ENCODE measurements at regions not wholly inside any gene's neighbourhood (a gene's known extent, or its start where the extent isn't known, plus 50 kb on each side); places are given as distances from the start of the nearest gene placed in this dataset.

DNA sequence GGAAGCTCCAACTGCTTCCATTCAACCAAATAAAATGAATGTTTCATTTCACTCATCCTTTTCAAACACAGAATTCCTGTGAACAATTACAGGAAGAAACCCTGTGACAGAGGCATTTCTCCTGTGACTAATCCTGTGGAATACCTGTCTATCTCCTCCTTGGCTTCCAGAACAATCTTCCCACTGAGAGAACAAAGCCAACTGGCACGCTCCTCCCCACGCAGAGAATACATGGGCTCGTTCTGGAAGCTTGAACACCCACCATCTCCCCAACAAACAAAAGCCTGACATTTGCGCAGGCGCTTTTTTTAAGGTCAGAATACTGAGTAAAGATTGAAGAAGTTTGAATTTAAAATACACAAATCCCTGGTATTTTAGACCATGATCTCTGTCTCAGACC lies 104.7 kb upstream of the SLC66A3 start:
- FAIRE-seq: no peak

DNA sequence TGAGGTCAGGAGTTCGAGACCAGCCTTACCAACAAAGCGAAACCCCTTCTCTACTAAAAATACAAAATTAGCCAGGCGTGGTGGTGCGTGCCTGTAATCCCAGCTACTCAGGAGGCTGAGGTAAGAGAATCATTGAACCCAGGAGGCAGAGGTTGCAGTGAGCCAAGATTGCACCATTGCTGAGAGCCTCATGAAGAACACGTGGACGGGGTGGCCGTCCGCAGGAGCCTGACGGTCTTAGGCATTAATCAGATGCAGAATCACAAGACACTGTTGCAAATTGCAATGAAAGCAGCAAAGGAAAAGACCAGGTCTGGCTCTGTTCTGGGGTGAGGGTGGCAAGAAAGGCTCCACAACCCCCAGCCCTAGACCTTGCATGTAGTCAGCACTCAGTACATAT lies 104.0 kb upstream of the SLC66A3 start:
- no peak for FAIRE-seq

DNA sequence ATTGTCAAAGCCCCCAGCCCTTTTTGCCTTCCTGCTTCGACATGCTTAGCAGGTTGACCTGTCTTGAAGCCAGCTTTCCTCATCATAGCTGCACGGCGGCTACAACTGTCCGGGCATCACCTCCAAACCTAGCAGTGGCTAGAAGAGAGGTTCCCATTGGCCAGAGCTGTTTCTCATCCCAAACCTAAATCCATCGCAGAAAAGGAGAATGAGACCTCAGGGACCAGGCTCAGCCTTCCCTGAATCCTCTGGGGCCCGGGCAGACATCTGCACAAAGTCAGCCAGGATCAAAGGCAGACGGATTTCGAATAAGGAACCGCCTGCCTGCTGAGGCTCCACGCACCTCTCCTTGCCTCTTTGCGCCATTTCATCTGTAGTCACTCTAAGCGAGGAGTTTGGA lies 101.7 kb upstream of the SLC66A3 start:
- FAIRE-seq: no peak

DNA sequence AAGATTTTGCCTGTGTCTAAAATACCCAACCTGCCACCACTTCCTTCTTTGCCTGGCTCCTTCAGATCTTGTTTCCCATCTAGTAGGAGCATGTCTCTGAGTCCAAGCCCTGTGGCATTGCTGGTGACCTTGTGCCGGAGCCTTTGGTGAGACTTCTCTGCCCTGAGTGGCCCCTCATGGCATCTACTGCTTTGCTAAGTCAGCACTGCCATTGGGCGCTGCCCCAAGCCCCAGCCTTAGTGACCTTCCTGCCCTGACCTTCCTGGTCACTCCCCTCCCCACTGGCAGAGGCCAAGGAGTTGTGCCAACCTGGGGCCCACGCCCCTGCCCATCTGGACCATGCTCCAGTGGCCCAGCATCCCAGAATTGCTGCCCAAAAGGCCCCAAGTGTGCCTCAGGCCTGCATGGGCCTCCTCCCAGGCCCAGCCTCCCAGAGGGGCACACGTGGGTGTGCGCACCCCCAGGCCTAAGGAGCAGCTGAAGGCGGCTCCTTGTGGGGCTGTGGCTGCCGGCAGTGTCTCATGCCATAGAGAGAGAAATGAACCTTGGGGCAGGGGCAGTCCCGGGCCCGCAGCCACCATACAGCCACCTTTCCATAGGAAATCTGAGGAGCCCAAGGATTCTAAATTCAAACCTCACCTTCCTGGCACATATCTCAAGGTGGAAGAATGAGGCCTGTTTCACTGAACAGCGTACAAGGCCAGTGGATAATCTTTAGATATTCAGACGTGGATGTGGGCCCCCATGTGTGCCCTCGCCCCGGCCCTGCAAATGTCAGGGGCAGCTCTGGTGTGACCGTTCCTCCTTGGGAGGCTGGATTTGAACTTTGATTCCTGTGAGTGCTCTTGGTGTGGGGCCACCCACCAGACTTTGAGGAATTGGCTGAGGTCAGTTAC lies 100.2 kb upstream of the SLC66A3 start:
- FAIRE-seq: no peak

DNA sequence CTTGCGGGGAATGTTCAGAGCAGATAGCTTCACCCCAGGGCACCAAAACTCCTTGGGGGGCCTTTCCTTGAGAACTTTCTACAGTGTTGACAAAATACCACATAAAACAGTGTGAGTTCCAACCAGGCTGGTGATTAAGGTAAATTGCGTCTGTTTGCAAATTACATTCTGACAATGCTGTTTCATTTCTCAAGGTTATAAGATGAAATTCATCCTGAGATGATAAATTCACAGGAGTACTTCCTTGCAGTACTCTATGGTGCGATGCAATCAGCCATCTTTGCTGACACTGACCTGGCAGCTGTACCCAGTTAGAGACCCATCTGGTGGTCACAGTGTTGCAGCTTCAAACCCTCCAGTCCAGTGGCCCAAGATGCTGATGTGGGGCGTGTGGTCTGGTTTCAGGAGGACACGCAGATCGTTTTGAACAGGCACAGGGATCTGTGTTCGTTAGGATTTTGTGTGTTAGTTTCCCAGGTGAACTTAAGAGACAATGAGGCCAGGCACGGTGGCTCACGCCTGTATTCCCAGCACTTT lies 99.5 kb upstream of the SLC66A3 start:
- no peak for FAIRE-seq

DNA sequence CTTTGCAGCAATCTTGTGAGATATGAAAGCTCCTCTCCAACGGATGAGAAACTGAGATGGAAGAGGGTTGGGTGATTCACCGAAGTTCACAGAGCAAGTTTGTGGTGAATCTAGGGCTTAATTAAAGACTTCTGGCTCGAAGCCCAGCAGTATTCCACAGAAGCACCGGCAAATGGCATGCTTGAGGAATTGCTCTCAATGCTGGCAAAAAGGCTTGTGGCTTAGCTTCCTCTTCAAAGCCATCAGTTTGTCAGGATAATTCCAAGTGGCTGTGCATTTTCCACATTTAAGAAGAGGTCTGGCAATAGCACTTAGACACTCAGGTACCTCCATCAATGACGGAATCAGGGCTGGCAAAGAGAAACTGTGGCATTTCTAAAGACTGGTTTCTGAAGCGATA lies 98.7 kb upstream of the SLC66A3 start:
- no peak for FAIRE-seq

DNA sequence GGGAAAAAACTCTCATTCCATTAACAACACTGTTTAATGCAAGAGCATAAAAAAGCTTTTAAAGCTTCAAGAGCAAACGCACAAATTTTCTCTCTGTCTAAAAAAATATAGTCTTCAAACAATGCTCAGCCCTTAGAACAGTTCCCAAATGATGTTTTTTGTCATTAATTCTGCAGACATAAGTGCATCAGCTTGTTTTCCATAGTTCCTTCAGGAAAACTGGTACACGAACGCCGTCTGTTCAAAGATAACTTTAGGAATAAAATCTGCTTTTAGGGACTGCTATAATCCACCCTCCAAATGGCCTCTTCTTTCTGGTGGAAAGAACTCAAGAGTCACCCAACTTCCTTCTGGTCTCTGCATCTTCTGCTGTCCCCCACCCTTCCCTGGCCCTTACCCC lies 98.2 kb upstream of the SLC66A3 start:
- FAIRE-seq: no peak

DNA sequence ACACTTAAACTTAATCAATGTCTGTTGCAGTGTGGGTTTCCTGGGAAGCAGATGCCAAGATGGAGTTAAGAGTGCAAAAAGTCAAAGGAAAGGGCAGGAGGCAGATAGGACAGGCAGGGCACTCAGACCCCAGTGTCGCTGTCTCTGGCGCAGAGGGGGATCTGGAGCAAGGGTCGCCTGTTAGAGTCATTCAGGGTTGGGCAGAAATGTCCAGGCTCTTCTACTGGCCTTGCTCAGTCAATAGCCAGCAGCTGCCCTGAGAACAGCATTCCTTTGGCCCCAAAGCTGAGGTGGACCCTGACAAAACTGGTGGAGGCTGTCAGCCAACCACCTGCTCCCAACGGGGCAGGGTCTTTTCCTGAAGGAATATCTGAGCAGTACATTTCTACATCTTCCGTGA lies 97.1 kb upstream of the SLC66A3 start:
- no peak for FAIRE-seq

DNA sequence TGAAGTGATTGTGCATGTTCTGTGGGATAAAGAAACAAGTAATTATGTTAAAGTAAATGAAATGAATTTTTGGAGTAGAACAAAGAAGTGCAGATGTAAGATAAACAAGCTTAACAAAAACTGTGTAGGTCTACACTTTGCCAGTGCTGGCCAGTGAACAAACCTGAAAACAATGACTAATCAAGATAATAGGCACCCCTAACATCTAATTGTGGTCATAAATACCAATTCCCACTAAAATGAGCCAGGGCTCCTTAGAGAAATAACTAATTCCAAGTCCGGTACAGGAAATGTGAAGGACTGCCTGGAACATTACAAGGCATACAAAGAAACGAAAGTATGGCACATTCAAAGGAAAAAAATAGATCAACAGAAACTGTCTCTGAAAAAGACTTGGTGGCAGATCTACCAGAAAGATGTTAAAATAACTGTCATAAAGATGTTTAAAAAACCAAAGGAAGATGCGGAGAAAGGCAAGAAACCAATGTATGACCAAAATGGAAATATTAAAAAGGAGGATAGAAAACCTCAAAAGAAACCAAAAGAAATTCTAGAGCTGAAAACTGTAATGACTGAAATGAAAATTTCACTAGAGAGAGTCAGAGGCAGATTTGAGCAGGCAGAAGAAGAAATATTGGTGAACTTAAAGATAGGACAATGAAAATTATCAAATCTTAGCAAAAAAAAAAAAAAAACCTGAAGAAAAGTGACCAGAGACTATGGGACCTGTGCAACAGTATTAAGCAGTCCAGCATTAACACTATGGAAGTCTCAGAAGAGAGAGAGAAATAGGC lies 94.7 kb upstream of the SLC66A3 start:
- FAIRE-seq: no peak

DNA sequence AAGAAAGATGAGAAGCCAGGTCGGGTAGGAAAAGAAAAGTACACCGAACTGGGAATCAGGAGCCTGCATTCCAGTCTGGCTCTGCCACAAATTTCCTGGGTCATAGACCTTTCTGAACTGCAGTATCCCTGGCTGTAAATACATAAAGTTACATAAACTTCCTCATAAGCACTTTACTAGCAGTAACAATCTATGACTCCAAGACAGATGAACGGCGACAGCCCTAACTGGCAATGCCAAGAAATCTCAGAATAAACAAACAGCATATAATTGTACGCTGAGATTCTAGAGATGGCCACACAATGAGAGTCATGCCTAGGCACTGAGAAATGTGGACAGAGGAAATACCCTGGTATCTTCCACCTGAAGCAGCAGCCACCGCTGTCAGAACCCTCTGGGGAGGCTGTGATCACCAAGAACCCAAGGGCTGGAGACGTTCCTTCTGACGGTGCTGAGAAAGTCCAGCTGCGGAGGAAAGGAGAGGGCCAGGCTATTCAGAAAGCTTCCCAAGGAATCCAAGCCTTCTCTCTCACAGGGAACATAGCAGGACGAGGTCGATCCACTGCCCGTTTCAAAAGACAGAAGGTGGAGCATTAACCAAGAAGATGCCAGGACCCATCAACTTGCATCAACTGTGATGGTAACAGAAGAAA lies 89.3 kb upstream of the SLC66A3 start:
- FAIRE-seq: no peak

DNA sequence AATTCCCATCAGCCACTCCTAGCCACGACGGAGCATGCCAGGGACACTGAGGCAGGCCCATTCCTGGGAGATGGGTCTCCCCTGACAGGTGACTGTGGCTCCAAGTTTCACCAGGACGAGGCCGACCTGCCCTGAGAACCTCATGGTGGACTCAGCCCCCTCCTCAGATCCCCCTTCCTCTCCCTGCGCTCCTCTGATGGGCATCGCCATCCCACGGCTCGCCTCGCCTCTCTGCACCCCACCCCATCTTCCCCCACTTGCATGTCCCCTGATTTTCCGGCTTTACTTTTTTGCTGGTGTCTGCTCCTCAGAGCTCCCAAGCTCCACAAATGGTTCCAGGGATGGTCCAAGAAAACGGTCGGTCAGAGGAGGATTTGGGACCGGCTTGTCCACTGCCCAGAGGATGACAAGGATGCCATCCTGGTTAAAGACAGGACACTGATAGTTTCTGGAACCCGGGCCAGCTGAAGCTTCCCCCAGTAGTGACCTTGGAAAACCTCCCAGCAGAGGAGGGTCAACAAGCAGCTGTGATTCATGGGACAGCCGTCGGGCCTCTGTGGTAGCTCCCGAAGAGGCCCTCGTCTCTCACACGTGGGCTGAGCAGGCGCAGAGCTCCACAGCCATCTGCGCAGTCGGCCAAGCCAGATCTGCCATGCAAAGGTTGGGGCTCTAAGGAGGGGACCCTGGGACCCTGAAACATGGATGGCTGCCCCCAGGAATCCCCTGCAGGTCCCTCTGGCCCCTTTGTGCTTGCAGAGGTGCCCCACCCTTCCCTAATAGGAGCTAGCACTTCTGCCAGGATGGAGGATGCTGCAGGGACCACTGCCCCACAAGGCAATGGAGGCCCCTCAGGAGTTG lies 87.8 kb upstream of the SLC66A3 start:
- no peak for FAIRE-seq

DNA sequence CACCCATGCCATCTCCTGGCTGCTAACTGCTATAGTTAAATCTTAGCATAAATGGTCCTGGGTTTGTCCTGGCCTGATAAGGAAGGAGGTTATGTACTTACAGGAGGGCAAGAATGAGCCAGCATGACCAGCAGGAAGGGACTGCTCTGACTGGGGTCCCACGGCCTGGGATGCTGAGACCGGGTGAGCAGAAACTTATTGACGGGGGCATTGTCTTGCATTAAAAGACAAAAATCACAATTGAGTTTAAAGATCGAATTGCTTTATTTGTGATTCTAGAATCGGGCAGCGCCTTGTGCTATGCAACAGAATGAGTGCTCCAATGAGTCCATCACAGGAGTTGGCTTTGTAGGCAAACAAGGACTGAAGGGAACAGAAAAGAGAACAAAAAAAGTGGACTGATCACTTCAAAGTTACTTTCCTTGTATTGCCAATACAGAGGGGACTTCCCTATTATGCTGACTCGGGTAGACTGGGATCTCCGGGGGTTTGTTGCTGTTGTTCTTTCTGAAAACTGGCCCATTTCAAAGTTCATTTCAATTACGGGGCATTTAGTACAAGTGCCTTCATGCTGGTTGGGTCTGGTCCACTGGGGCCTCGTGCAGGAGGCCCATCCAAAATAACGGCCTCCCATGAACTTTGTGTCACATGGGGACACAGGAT lies 87.1 kb upstream of the SLC66A3 start:
- FAIRE-seq: no peak

DNA sequence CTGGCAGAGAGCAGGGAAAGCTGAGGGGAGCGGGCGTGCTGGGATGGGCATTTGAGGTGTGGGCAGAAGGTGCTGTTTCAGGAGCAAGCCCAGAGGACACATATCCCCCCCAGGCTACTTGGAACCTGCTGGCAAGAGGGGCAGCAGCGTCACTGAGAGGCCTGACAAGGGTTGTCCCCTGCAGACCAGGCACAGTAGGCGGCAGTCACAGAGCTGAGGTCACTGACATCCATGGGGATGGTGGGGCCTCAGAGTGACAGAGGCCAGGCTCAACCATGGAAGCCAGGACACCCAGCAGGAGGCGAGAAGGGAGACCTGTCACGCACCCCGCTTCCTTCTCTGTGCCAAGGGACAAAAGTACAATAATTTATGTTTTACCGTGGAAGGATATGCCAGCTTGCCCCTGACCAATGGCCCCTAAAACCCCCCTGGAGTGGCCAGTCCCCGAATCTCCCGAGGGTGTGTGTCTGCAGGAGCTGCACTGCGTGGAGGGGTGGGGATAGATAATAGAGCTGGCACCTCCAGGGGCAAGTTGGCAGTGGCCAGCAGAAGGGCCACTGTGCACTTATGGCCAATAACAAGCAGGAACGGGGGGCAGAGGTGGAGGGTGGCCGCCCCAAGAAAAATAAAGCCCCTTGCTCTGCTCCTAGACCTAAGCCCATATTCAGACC lies 86.3 kb upstream of the SLC66A3 start:
- no peak for FAIRE-seq

DNA sequence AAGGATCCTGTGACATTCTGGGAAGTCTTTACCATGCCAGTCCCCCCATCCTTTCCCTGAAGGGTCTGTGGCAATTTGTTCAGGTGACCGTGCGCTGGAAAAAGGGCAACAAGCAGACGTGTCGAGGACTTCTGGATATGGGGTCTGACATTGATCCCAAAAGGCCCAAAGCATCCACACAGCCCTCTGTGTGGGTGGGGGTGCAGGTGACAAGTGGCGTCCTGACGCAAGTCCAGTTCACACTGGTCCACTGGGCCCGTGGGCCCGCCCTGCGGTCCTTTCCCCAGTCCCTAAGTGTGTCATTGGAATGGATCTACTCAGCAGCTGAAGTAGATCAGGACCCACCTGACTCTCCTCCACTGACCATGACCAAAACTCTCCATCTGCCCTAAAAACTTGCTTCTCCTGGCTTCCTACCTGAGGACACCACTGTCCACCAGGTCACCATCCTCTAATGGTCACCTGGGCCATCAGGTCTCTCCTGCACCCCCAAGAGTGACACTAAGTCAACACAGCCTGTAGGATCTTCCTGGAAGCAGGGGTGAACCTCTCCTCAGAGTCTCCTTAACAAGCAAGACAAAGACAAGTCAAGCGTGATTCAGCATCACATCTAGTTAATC lies 85.6 kb upstream of the SLC66A3 start:
- FAIRE-seq: no peak

DNA sequence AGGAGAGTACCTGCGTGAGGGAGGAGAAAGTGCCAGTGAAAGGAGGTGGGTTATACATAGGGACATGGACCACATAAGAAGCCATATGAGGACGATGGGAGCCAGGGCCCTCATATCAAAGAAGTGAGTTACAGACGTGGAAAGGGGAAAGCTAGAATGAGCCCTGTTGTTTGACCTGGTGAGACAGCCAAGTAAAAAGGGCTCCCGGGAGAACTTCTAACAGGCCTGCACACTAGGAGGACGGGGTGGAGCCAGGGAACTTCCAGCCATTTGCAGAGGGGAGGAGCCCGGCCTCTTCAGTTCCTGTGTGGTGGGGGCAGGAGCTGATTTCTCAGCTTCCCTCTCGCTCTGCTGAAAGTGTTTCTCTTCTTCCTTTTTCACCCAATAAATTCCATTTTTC lies 84.1 kb upstream of the SLC66A3 start:
- FAIRE-seq: no peak

DNA sequence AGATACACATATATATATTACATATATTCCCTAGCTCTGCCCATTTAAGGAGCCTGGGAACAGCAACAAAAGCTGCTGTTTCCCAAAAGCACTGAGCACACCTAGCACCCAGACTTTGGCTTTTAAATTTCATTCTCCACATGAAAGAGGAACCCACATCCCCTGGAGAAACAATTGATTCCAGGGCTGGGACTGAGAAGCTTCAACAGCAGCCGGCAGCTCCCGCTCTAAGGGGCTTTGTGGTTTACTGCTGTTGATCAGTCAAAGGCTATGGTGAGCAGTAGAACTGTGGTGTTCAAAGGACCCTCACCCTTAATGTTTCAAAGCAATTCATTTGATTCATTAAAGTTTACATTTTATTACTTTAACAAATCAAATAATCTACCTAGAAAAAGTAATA lies 83.3 kb upstream of the SLC66A3 start:
- FAIRE-seq: no peak

DNA sequence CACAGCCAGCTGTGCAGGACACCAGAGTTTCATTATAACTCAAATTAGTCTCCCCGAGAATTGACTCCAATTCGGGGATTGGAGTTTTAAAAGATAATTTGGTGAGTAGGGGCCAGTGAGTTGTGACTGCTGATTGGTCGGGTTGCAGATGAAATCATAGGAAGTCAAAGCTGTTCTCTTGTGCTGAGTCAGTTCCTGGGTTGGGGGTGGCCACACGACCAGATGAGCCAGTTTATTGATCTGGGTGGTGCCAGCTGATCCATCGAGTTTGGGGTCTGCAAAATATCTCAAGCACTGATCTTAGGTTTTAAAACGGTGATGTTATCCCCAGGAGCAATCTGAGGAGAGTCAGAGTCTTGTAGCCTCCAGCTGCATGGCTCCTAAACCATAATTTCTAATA lies 82.7 kb upstream of the SLC66A3 start:
- no peak for FAIRE-seq

DNA sequence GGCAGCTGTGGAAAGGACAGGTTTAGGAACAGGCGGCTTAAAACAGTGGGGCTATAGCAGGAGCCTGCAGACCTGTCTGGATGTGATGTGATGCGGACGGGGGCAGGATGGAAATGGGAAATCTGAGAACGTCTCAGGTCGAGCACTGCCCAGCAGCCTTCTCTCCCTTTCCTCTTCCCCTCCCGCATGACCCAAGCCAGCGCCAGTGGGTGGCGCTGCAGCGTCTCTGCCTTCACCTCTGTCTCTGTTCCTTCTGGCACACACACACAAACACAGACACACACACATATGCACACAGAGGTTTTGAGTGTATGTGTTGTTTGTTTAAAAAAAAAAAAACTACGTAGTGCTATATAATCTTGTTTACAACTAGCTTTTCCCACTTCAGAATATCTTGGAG lies 82.0 kb upstream of the SLC66A3 start:
- no peak for FAIRE-seq

DNA sequence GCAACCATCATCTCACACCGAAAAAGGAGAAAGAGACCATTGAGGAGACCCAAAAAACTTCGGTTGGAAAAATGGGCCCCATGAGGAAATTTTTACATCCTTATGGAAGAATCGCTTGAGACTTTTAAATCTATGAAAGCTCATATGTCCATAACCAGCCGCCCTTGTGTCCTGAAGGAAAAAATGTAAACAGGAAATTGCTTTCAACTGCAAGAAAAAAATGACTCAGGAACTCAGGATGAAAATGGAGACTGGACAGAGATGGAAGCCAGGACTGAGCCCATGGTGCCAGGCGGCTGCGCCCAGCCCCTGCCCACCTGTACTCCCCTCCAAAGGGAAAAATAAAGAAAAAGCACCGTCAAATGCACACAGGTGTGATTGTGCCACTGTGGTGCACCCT lies 81.5 kb upstream of the SLC66A3 start:
- FAIRE-seq: no peak

DNA sequence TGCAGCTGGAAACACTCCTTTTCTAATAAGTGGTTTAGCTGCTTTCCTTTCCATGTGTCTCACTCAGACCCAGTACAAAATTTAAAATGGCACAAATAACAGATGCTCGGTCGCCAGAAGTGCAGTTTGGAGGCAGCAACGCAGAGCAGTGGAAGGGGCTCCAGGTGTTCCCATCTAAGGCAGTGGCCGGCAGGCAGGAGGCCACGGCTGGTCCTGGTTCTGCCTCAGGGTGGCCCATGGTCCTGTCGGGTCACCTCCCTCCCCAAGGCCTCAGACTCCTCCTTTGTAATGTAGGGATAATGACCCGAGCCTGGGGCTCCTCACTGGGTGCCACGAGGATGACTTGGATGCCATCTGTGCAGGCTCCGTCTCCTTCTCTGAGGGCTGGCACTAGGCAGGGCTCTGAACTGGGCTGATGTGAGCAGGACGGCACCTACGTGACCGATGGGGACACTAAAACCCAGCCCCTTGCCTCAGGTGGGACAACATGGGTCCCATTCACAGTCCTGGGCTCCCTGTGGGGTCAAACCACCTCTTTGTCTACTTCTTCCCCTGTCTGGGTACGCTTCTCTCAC lies 80.9 kb upstream of the SLC66A3 start:
- no peak for FAIRE-seq

All from endometrium (tissue), 2 donors.